ENCODE measurements at regions not wholly inside any gene's neighbourhood (a gene's known extent, or its start where the extent isn't known, plus 50 kb on each side); places are given as distances from the start of the nearest gene placed in this dataset.

DNA sequence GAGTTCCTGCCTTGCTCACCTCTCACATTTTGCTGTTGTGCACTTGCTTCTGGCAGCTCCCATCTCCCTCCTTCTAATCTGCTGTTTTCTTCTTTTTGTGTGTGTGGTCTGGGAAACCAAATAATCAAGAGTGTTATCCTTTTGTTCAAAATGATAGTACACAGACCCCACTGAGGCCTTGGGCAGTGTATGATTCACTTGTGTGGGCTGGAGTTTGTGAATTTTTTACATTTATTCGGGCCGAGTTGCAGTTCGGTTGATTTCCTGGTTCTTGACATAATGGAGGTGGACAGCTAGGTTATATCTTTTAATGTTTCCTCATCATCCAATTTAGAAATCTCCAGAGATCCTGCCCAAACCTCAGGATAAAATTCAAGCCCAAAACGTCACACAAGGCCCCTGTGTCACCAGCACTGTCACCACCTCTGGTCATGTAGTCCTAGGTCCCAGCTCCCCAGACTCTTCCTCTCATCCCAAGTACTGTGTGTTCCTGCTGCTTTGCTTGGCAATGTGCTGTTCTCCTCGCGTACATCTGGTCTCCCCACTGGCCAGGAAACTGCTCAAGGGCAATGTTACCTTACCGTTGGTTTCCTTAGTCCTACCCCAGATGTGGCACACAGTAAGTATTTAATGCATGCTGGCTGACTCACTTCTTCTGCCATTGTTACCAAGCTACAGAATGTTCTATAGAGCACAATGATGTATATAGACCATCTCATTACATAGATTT lies 55.7 kb upstream of the PHACTR2 start:
- no peak for DNase-seq

DNA sequence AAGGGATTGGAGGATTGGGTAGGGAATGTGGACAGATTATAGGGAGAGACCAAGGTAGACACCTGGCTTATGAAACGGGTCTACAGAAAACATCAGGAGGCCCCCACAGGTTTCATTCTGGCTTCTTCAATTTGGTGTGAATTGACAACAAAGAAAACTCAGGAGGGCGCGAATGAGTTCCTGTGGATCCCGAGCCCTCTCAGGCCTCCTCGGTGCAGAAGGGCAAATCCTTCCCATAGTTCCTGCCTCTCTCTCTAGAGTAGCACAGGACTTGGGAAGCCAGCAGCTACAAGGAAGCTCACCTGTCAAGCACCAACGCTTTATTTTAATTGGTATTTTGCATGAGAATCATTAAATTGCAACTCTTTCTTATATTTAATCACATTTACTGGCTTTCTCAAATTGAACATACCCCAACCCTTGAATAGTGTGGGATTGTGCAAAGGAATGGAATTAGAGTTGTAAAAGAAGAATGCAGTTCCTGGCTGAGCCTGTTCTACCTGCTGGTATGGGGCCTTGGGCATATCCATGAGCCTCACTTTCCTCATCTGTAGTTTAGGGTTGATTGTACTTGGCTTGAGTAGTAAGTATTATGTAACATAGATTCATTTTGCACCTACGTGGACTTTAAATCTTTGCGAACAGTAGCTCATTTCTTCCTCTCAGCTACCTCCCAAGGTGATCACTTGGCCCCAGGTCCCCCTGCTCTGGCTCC lies 56.4 kb upstream of the PHACTR2 start:
- no peak for DNase-seq

DNA sequence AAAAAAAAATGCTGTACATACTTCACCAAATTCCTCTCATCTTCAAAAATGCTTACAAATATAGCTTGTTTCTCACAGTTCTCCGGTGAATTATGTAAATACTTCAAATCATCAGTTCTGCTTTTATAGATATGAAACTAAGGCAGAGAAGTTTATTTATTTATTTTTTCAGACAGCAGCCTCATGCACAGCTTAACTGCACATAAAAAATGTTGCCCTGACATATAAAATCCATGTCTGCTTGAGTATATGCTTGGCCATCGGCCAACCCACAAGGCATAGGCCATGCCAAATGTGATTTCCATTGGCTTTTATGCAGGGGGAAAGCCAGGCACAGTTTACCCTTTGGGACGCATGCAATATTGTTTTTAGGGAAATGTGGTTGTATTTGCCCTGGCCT lies 57.3 kb upstream of the PHACTR2 start:
- no peak for DNase-seq

DNA sequence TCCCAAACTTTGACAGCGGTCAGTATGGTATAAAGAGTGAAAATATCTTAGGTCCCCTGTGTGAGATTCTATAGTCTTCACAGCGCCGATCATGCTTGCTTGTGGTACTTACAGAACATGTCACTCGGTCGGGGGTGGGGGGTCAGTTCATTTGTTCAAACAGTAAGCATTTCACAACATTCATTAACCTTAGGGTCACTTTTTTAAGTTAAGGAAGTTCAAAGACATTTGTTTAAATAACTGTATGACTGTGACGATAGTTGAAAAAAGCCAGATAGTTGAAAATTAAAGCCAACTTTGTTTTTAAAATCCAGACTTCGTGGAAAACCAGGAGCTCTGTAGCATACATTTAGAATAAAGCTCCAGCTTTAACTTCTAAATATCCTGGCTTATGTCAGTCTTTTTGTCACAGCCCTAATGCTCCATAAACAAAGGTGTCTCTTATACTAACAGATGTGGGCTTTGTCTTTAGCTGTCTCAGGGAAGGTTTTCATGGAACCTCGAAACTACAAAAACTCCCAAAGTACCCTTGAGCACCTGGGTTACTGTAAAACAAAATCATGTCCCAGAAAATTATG lies 57.9 kb upstream of the PHACTR2 start:
- no peak for DNase-seq

DNA sequence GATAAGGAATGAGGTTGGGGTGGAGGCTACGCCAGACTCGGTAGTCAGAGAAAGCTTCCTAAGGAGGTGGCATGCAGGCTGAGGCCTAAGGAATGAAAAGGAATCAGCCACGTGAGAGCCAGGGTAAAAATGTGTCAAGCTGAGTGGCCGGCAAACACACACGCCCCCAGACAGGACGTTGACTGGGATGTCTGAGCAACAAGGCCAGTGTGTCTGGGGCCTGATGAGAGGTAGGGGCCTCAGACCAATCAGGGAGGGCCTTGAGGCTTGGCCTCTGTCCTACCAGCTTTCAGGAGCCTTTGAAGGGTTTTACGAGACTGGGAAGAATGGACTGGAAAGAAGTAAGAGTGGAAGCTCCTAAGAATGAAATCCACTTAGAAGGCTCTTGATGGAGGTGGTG lies 61.0 kb upstream of the PHACTR2 start:
- DNase-seq: no peak

DNA sequence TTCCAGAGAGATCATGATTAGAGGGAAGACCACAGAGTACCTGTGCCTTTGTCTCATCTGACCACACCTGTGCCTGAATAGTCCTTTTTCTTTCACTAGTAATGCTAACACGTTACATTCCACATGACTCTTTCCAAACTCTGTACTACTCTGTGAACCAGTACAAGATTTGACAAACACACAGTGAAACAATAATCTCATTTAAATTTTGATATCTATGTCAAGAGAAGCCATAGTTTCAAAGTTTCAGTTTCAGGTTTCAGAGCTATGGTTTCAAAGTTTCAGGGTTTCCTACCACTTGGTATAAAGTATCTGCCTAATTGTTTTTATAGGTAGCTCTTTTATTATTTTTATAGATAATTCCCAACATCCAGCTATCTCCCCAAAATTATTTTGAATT lies 62.0 kb upstream of the PHACTR2 start:
- no peak for DNase-seq

DNA sequence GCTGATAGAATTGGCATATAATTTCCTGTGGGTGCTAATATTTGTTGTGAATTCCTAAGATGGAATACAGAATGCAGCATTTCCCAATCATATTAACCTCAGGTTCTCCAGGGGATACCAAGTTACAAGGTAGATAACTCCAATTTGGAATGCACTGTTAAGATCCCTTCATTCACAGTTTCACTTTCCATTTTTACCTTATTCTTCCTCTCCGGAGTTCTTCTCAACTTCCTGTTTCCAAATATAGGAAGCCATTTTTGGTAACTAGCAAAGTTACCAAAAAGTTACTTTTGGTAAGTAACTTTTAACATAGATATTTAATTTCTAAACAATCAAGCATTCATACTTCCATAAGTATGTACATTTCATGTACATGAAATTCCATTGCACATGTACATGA lies 63.5 kb upstream of the PHACTR2 start:
- DNase-seq: no peak

DNA sequence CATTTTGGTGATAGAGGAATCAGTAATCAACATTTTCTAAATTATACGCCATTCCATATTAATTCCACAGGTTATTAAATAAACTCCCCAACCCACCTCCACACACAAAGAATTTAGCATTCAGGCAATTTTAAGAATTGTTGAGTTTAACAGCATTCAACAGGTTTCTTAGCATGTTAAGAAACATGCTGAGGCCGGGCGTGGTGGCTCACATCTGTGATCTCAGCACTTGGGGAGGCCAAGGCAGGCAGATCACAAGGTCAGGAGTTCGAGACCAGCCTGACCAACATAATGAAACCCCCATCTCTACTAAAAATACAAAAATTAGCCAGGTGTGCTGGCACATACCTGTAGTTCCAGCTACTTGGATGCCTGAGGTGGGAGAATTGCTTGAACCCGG lies 64.0 kb upstream of the PHACTR2 start:
- DNase-seq: no peak

DNA sequence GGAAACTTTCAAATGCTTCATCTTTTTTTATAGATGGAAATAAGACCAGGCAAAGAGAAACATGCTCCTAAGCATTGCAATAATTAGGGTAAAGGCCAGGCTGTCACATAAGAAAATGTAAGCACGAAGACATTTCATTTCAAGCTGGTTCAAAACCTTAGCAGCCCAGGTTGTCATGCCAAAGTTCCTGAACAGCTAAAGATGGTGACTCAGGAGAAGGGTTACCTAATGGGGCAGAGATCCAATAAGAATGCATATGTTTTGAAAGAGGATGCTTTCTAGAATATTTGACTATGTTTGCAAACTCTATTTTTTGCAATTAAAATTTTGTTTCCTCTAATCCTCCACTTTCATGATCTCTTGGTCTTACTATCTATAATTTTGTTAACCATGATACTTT lies 65.6 kb upstream of the PHACTR2 start:
- no peak for DNase-seq

DNA sequence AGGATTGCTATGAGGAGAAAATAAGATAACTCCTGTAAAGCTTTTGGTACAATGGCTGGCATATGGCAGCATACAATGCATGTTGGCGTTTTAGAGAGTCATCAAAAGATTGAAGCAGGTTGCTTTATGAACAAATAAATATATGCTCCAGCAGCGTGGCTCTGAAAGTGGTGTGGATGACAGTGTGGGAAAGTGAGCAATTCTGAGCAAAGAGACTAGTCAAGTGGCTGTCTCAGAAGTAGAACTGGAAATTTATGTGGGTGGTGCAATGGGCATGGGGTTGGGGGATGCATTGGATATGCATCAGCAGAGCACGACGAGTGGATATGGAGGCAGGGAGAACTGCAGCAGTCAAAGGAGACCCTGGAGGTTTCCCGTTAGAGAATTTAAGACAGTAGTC lies 66.2 kb upstream of the PHACTR2 start:
- no peak for DNase-seq

DNA sequence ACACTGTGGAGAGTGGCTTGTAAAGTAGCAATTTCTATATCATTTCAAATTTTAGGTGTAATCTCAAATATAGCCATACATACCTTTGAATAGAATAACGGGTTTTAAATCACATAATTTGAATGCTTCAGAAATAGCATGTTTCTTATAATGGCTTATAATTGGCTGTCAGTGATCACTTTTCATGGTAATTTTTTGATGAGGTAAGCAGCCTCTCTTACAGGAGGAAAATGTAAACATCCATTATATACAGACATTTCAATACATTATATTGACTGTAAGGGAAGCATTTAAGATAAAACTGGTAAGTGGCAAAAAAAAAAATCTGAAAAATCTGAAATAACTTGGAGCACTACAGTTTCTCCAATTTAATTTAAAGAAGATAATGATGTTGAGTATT lies 67.8 kb upstream of the PHACTR2 start:
- DNase-seq: no peak

DNA sequence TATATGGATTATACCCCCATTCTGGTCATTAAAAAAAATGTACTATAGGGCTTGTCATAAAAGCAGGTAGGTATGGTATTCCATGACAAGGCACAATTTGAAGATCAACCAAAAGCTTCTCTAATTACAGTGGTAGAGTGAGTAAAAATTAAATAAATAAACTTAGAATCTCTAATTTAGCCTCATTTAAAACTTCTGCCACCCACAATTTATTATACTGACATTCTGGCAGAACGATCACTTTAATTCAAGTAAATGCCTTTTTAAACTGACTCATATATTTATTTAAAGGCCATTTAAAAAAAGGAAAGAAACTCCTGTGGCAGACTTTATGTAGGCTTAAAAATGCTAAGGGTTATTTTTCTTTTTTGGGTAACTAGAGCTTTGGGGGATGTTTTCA lies 68.3 kb upstream of the PHACTR2 start:
- DNase-seq: no peak

DNA sequence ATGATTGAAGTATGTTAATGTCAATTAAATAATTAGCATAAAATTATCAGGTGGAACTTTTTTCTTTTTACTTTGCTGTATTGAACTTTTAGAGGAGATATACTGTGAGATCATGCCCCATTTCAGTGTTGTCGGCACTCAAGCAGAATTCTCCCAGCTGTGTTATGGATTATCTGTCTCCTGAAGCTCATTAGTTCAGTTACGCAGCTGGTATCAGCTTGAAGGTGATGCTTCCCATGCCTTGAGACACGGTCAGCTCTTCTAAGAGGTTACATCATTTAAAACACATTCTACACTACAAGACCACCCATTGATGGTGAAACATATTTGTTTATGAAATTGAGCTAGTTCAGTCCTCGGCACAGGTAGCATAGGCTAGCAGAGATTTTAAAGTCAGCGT lies 68.9 kb upstream of the PHACTR2 start:
- no peak for DNase-seq

DNA sequence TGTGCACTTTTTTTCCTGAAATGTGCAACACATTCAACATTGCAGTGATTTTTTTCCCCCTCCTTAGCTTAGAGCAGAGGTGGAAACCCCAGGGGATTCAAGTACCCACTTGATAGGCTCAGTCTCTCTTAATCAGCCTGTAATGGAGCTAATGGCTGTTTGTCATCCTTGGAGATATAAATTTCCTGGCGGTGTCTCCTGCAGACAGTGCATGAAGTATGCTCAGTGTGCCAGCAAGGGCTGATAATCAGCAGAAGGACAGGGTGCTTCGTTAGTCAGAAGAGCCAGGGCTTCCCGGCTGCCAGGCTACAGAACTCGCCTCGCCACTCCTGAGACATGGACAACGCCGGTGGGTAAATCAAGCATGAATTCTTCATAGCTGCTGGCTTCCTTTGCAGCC lies 69.8 kb upstream of the PHACTR2 start:
- peak; percentile 16 for DNase-seq

DNA sequence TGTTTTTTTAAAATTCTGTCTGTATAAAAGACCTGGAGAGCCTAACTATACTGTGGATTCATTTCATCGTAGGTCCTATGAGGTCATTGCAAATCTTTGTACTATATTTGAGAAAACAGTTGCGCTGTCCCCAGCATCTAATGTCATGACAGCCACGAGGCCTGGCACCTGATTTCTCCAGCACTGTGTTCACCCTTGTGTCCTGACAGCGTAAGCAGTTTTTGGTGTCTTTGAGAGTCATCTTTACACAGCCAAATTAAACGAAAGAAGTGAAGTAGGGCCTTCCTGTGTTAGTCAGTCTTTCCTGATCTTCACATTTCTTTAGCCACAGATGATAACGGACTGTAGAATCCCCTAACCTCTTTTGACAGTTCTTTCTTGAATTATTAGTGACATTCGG lies 70.6 kb upstream of the PHACTR2 start:
- DNase-seq: no peak

DNA sequence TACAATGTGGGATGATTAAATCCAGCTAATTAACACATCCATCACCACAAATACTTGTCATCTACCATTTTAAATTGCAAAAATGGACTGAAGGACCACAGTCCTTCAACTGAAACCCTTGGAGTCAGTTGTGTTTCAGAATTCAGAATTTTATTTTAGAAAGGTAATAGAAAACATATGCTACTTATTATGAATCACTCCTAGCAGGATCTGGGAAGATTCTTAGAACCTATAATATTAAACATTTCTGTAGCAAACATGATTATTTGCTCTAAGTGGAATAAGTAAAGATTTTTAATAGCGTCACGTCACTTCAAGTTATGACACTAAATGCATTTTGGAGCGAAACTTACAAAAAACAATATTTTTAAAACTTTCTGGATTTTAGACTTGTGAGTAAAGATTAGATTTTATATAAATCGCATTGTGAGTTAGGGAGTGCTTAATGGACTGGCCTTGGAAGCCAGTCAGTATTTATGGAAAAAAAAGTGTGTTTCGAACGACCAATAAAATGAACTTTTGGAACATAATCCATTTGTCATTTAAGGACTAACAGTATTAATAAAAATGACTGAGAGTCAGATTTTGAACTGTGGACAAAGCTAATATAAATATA lies 71.8 kb upstream of the PHACTR2 start:
- no peak for DNase-seq

DNA sequence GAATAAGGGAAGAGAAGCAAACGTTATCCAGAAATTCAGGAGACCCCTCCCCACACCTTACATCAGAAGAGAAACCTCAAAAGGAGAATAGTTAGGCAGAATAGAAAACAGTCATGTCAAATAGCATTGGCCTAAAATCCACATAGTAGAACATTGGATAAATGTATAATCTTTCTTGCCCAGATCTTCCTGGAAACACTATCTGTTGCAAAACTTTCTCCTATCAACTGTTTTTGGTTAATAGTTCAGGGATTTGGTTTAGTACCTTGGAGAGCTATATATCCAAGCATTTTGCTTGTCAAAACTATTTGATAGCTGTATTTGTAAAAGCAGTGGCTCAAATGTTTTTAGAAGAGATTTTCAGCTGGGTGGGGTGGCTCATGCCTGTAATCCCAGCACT lies 74.3 kb upstream of the PHACTR2 start:
- no peak for DNase-seq

DNA sequence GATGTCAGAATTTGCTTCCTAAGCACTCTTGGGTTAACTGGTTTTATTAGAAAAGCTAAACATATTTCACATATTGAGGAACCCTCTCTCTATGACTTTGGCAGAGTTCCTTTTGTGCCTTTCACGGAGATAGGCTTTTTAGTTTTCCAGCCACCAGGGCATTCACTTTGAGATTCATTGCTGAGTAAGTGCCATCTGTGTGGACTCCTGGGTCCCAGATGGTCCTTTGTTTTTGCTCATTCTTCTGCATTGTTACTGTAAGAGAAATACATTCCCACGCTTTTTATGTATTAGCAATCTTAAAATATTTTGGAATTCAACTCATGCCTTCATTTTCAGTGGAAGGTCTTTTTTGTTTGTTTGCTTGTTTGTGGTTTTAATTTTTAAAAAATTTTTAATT lies 76.3 kb upstream of the PHACTR2 start:
- peak; percentile 64 for DNase-seq

DNA sequence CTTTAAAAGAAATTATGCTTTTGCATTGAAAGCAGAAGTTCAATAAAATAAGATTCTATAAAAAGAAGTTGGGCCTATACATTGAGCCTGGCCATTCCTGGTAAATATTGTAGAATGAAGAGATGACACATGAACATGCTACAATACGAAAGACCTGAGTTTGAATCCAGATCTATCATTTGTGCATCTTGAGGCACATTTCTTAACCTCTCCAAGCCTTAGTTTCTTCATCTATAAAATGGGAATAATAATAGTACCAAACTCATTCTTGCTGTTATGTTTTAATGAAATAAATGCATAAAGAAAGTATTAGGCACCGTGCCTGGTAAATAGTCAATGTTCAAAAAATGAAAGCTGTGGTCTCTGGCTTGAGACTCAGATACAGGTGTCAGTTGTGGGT lies 76.9 kb upstream of the PHACTR2 start:
- no peak for DNase-seq

DNA sequence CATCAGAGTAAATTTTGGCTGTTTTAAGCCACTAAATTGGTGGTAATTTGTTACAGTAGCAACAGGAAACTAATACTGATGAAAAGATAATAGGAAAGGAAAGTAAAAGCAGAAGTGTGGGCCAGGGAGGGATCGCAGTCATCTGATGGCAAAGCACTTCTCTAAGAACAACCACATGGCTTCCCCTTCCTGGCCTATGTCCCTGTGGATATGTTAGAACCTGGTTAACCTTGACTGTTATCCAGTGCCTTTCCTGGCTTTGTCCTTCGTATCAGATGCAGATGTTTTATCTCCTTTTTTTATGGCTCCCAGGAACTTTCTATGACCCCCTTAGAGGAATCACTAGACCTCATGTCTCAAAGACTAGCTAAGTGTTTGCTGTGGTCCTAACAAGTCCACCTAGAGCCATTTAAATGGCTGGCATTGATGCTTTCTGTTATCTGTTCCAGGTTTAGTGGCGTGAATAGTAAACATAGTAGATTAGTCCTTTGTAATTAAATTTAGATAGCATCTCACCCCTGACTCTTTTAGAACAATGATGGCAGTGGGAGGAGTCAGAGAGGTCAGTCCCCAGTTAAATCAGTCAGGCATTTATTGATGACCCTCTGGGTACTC lies 79.2 kb upstream of the PHACTR2 start:
- no peak for DNase-seq

DNA sequence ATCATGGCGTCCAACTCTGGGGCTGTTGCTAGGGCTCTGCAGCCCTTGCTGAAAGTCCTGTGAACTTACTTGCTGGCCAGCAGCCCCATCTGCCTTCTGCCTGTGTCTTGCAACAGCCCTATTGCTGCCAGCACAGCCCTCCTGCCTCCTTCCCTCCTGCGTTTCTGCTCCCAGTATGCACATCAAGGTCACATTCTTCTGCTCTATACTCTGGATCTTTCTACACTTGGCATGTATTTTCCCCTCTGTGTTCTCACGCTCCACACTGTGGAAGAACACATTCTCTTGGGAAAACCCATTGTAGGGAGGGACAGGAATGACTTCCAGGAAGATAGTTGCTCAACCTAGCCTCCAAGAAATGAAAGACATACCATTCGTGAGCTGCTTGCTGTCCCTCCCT lies 80.9 kb upstream of the PHACTR2 start:
- no peak for DNase-seq

DNA sequence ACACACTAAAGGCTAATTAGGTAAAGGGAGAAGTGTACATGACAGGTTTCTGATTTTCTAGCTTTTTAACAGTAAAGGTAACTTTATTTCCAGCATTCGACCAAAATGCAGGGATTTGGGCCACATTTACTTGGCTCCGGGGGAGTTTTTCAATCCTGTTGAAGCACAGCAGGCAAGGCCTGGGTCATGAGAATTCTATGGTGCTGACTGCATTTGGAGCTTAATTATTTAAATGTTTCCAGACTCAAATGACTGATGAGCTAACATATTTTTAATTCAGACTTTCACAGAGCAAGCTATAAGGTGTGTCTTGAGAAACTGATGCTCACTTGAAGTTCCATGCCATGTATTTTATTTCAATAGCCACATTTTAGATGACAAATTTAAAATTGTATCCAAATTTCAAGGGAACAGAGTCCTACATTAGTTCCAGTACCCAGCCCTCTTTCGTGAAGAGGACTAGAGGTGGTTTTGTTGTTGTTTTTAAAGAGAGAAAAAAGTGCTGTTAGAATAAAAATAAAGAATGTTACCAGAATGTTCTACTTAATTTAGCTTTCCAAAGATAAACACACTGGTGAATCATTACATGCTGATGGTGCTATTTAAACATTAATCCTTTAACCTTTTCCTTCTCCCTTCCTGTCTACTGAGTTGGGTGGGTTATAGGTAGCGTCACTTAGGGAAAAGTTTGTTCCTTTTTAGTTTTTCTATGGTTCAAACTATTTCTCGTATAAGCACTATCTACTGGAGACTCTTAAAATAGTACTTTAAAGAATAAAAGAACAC lies 82.3 kb upstream of the PHACTR2 start:
- no peak for DNase-seq

DNA sequence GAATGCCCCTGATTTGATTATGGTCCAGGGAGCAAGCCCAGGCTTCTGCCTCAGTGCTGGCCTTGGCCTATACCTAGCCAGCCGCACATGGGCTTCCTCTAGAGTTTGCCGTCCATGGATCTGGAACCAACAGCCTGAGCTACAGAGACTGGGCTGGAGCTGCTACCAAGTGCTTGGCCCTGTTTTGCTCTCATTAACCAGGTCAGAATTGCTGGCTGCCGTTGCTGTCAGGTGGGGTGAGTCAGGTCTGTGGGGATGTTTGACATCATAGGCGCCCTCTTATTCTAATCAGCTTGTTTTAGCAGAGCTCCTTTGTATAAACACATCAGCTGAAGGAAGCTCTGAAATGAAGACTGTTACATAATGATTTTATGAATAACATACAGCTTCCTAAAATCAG lies 83.1 kb upstream of the PHACTR2 start:
- DNase-seq: no peak

All from NCI-H446 treated with DMSO at 0.1 percent for 48 hours (cell line).